HEK293 (cell line): ENCODE measurements at regions not wholly inside any gene's neighbourhood (a gene's known extent, or its start where the extent isn't known, plus 50 kb on each side); places are given as distances from the start of the nearest gene placed in this dataset.

Experiments
- CTCF ChIA-PET: fragments of 350-600 bp; formaldehyde crosslinking; extraction: SDS; loops from one replicate; lab custom pipeline; 2021; ENCODE audit warnings: antibody characterized with exemption; lab: Yijun Ruan, JAX
- POLR2A ChIA-PET: fragments of 300-600 bp; formaldehyde crosslinking; extraction: SDS; loops from one replicate; lab custom pipeline; 2020; ENCODE audit warnings: antibody characterized with exemption, inconsistent platforms; lab: Yijun Ruan, JAX
- H3K27ac ChIP-seq: fragments of 200-500 bp; sonication (Bioruptor generic); 2 replicates; pipeline ENCODE4 v1.5.1; 2014; ENCODE audit warnings: low read depth, low read length, control low read depth, inconsistent platforms; ENCODE audit errors: extremely low read depth
- H3K36me3 ChIP-seq, 2 experiments: fragments of 200-500 bp in 1 of 2; sonication (Bioruptor generic) in 1 of 2; 1 replicate in 1 of 2; 2 replicates in 1 of 2; pipeline ENCODE4 v1.5.1; 2014 to 2017; ENCODE audit warnings: inconsistent platforms in 2 of 2, low read length in 2 of 2; ENCODE audit not compliant: control insufficient read depth in 2 of 2, insufficient read depth in 1 of 2
- H3K4me1 ChIP-seq: fragments of 200-500 bp; sonication (Bioruptor generic); 2 replicates; pipeline ENCODE4 v1.5.1; 2014; ENCODE audit warnings: mild to moderate bottlenecking, low read length, inconsistent platforms; ENCODE audit not compliant: control insufficient read depth, insufficient read depth
- H3K4me3 ChIP-seq: 2 replicates; pipeline ENCODE4 v1.5.1; 2011; ENCODE audit warnings: low read depth, mild to moderate bottlenecking, control low read depth, low read length, moderate library complexity
- H3K9me3 ChIP-seq: fragments of 200-500 bp; sonication (Bioruptor generic); 2 replicates; pipeline ENCODE4 v1.5.1; 2014; ENCODE audit warnings: low read depth, low read length, inconsistent platforms; ENCODE audit not compliant: control insufficient read depth, insufficient read depth
- FEZF1 ChIP-seq: fragments of 450-650 bp; formaldehyde crosslinking; IDR thresholded peaks from 2 replicates; pipeline ENCODE4 v1.5.1; 2016; ENCODE audit warnings: missing biosample characterization, missing genetic modification characterization
- GLI2 ChIP-seq: fragments of 450-650 bp; formaldehyde crosslinking; IDR thresholded peaks from 2 replicates; pipeline ENCODE4; 2017; ENCODE audit warnings: missing biosample characterization, missing genetic modification characterization, low read depth, borderline replicate concordance
- KLF16 ChIP-seq: fragments of 450-650 bp; formaldehyde crosslinking; IDR thresholded peaks from 2 replicates; pipeline ENCODE4 v1.5.1; 2017; ENCODE audit warnings: missing biosample characterization, missing genetic modification characterization
- SP2 ChIP-seq: fragments of 450-650 bp; formaldehyde crosslinking; IDR thresholded peaks from 2 replicates; pipeline ENCODE4 v1.5.1; 2016; ENCODE audit warnings: missing biosample characterization, missing genetic modification characterization
- SP3 ChIP-seq: fragments of 450-650 bp; formaldehyde crosslinking; IDR thresholded peaks from 2 replicates; pipeline ENCODE4 v1.5.1; 2016; ENCODE audit warnings: missing biosample characterization, missing genetic modification characterization
- ZBTB7A ChIP-seq: fragments of 450-650 bp; formaldehyde crosslinking; IDR thresholded peaks from 2 replicates; pipeline ENCODE4 v1.5.1; 2016; ENCODE audit warnings: low read depth, missing biosample characterization, missing genetic modification characterization
- ZNF175 ChIP-seq: fragments of 450-650 bp; formaldehyde crosslinking; IDR thresholded peaks from 2 replicates; pipeline ENCODE4 v1.5.1; 2016; ENCODE audit warnings: missing biosample characterization, missing genetic modification characterization
- ZNF311 ChIP-seq: fragments of 450-650 bp; formaldehyde crosslinking; IDR thresholded peaks from 2 replicates; pipeline ENCODE4 v1.5.1; 2017; ENCODE audit warnings: missing biosample characterization, missing genetic modification characterization, borderline replicate concordance
- ZNF394 ChIP-seq: fragments of 450-650 bp; formaldehyde crosslinking; IDR thresholded peaks from 2 replicates; pipeline ENCODE4 v1.5.1; 2016; ENCODE audit warnings: missing biosample characterization, missing genetic modification characterization, mild to moderate bottlenecking, moderate library complexity, borderline replicate concordance
- ZNF792 ChIP-seq: fragments of 450-650 bp; formaldehyde crosslinking; IDR thresholded peaks from 2 replicates; pipeline ENCODE4 v1.5.1; 2016; ENCODE audit warnings: missing biosample characterization, missing genetic modification characterization
- ZNF837 ChIP-seq: fragments of 450-650 bp; formaldehyde crosslinking; IDR thresholded peaks from 2 replicates; pipeline ENCODE4 v1.5.1; 2016; ENCODE audit warnings: missing biosample characterization, missing genetic modification characterization
- TF ChIP-seq, protein P1 (sequence below): fragments of 450-650 bp; formaldehyde crosslinking; IDR thresholded peaks from 2 replicates; pipeline ENCODE4 v1.5.1; 2016; ENCODE audit warnings: missing biosample characterization, missing genetic modification characterization
- TF ChIP-seq, protein P2 (sequence below): fragments of 450-650 bp; formaldehyde crosslinking; IDR thresholded peaks from 2 replicates; pipeline ENCODE4 v1.5.1; 2016; ENCODE audit warnings: missing biosample characterization, missing genetic modification characterization
- TF ChIP-seq, protein P3 (sequence below): fragments of 450-650 bp; formaldehyde crosslinking; IDR thresholded peaks from 2 replicates; pipeline ENCODE4 v1.5.1; 2016; ENCODE audit warnings: missing biosample characterization, missing genetic modification characterization, borderline replicate concordance
- TF ChIP-seq, protein P4 (sequence below): fragments of 450-650 bp; formaldehyde crosslinking; IDR thresholded peaks from 2 replicates; pipeline ENCODE4 v1.5.1; 2017; ENCODE audit warnings: missing biosample characterization, missing genetic modification characterization
- TF ChIP-seq, protein P5 (sequence below): fragments of 450-650 bp; formaldehyde crosslinking; IDR thresholded peaks from 2 replicates; pipeline ENCODE4 v1.5.1; 2017; ENCODE audit warnings: missing biosample characterization, missing genetic modification characterization

DNA sequence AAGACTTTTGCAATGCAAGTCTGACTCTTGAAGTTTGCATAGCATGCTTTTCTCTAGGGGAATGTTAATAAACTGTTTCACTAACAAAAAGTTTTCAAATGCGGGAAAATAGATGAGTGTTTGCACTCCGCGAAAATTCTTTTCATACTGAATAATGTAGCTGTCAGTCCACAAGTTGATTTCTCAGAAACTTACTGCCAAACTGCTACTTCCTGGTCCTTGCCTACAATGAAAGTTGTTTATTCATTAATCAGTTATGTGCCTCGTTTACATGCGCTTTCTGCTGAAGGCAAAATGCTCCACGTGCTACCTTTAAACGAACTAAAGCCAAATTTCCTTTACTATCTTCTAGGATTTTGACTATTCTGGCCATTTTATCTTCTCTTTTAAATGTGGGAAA is 166.2 kb downstream of the MAGEB17 start:
- H3K27ac ChIP-seq = no peak overlapping the region
- H3K4me3 ChIP-seq = no peak overlapping the region
- H3K4me1 ChIP-seq = no peaks in the 10 kb centered on the region
- CTCF ChIA-PET = no interaction called here
- no peaks in the 10 kb centered on the region for H3K36me3 ChIP-seq
- POLR2A ChIA-PET = no interaction called here
- TF ChIP-seq, protein P1, sequence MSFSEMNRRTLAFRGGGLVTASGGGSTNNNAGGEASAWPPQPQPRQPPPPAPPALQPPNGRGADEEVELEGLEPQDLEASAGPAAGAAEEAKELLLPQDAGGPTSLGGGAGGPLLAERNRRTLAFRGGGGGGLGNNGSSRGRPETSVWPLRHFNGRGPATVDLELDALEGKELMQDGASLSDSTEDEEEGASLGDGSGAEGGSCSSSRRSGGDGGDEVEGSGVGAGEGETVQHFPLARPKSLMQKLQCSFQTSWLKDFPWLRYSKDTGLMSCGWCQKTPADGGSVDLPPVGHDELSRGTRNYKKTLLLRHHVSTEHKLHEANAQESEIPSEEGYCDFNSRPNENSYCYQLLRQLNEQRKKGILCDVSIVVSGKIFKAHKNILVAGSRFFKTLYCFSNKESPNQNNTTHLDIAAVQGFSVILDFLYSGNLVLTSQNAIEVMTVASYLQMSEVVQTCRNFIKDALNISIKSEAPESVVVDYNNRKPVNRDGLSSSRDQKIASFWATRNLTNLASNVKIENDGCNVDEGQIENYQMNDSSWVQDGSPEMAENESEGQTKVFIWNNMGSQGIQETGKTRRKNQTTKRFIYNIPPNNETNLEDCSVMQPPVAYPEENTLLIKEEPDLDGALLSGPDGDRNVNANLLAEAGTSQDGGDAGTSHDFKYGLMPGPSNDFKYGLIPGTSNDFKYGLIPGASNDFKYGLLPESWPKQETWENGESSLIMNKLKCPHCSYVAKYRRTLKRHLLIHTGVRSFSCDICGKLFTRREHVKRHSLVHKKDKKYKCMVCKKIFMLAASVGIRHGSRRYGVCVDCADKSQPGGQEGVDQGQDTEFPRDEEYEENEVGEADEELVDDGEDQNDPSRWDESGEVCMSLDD (tag by site-specific recombination) = no peak
- H3K9me3 ChIP-seq = no peaks in the 10 kb centered on the region

DNA sequence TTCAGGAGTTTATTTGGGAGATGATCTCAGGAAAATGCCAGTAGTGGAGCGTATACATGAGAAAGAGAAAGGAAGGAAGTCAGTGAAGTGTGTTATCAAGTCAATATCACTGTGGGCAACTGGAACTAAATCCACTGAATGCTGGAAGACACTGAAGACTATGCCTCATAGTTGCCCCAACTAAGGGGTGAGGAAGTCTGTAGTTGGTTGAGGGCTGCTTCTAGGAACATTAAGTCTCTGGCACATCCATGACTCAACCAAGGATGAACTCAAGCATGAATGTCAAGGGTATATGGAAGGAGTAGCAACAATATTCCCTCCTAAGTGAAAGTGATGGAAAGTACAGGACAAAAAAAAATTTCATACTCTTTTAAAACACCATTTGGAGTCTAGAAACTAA is 167.9 kb downstream of the MAGEB17 start:
- no peaks in the 10 kb centered on the region for H3K9me3 ChIP-seq
- CTCF ChIA-PET = no interaction called here
- H3K36me3 ChIP-seq = no peaks in the 10 kb centered on the region
- H3K4me3 ChIP-seq = no peak overlapping the region
- TF ChIP-seq, protein P2, sequence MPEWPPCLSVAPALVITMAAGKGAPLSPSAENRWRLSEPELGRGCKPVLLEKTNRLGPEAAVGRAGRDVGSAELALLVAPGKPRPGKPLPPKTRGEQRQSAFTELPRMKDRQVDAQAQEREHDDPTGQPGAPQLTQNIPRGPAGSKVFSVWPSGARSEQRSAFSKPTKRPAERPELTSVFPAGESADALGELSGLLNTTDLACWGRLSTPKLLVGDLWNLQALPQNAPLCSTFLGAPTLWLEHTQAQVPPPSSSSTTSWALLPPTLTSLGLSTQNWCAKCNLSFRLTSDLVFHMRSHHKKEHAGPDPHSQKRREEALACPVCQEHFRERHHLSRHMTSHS (tag by site-specific recombination) = no peak
- TF ChIP-seq ZNF311 (tag by site-specific recombination) = no peak
- TF ChIP-seq SP3 (tag by site-specific recombination) = no peak
- TF ChIP-seq KLF16 (tag by site-specific recombination) = no peak
- TF ChIP-seq ZBTB7A (tag by site-specific recombination) = no peak
- TF ChIP-seq ZNF175 (tag by site-specific recombination) = no peak
- TF ChIP-seq ZNF394 = no peak
- no peak for TF ChIP-seq GLI2 (tag by site-specific recombination)
- no peak for TF ChIP-seq ZNF792 (tag by site-specific recombination)
- TF ChIP-seq, protein P3, sequence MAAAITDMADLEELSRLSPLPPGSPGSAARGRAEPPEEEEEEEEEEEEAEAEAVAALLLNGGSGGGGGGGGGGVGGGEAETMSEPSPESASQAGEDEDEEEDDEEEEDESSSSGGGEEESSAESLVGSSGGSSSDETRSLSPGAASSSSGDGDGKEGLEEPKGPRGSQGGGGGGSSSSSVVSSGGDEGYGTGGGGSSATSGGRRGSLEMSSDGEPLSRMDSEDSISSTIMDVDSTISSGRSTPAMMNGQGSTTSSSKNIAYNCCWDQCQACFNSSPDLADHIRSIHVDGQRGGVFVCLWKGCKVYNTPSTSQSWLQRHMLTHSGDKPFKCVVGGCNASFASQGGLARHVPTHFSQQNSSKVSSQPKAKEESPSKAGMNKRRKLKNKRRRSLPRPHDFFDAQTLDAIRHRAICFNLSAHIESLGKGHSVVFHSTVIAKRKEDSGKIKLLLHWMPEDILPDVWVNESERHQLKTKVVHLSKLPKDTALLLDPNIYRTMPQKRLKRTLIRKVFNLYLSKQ (tag by site-specific recombination) = no peak
- TF ChIP-seq, protein P4, sequence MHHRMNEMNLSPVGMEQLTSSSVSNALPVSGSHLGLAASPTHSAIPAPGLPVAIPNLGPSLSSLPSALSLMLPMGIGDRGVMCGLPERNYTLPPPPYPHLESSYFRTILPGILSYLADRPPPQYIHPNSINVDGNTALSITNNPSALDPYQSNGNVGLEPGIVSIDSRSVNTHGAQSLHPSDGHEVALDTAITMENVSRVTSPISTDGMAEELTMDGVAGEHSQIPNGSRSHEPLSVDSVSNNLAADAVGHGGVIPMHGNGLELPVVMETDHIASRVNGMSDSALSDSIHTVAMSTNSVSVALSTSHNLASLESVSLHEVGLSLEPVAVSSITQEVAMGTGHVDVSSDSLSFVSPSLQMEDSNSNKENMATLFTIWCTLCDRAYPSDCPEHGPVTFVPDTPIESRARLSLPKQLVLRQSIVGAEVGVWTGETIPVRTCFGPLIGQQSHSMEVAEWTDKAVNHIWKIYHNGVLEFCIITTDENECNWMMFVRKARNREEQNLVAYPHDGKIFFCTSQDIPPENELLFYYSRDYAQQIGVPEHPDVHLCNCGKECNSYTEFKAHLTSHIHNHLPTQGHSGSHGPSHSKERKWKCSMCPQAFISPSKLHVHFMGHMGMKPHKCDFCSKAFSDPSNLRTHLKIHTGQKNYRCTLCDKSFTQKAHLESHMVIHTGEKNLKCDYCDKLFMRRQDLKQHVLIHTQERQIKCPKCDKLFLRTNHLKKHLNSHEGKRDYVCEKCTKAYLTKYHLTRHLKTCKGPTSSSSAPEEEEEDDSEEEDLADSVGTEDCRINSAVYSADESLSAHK (tag by site-specific recombination) = no peak
- TF ChIP-seq, protein P5, sequence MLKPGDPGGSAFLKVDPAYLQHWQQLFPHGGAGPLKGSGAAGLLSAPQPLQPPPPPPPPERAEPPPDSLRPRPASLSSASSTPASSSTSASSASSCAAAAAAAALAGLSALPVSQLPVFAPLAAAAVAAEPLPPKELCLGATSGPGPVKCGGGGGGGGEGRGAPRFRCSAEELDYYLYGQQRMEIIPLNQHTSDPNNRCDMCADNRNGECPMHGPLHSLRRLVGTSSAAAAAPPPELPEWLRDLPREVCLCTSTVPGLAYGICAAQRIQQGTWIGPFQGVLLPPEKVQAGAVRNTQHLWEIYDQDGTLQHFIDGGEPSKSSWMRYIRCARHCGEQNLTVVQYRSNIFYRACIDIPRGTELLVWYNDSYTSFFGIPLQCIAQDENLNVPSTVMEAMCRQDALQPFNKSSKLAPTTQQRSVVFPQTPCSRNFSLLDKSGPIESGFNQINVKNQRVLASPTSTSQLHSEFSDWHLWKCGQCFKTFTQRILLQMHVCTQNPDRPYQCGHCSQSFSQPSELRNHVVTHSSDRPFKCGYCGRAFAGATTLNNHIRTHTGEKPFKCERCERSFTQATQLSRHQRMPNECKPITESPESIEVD (tag by site-specific recombination) = no peak
- no peak for TF ChIP-seq SP2
- no peak for TF ChIP-seq ZNF837 (tag by site-specific recombination)
- no peak for TF ChIP-seq FEZF1 (tag by site-specific recombination)
- TF ChIP-seq, all 188 proteins: peak for 0
- POLR2A ChIA-PET = interaction anchor here (0.6 kb wide), 1 partner anchor 579 kb away, joined by 6 read pairs; no protein-coding TSS in a partner anchor
- Histone ChIP-seq H3K4me1 (no peaks in the 10 kb centered on the region), H3K27ac (no peak overlapping the region)
